Left kidney (tissue), 1 donor: ENCODE measurements at regions not wholly inside any gene's neighbourhood (a gene's known extent, or its start where the extent isn't known, plus 50 kb on each side); places are given as distances from the start of the nearest gene placed in this dataset.

ENCODE experiments used
- DNase-seq: peaks from one replicate; pipeline ENCODE4 v3.0.0-alpha.2; 2013

- no peak for DNase-seq
These were observed 129.8 kb upstream of the CPM start for GRCh38 chr12:69062621-69063237.

- no peak for DNase-seq
These were observed 131.9 kb upstream of the CPM start for GRCh38 chr12:69064734-69065443.

- DNase-seq: no peak
These were observed 132.8 kb upstream of the CPM start for GRCh38 chr12:69065775-69066174.

- no peak for DNase-seq
These were observed 133.8 kb upstream of the CPM start for GRCh38 chr12:69066492-69067373.

- no peak for DNase-seq
These were observed 134.7 kb upstream of the CPM start for GRCh38 chr12:69067713-69068112.

GRCh38 chr12:69068448-69068847 is 135.5 kb upstream of the CPM start:
- DNase-seq: no peak

- no peak for DNase-seq
These were observed 136.5 kb upstream of the CPM start for GRCh38 chr12:69069479-69069878.

GRCh38 chr12:69070319-69071090 is 137.5 kb upstream of the CPM start:
- DNase-seq: peak; percentile 72

- DNase-seq: no peak
These were observed 138.1 kb upstream of the CPM start for GRCh38 chr12:69071091-69071370.

- DNase-seq: no peak
These were observed 140.1 kb upstream of the CPM start for GRCh38 chr12:69073035-69073434.

- DNase-seq: no peak
These were observed 141.8 kb upstream of the CPM start for GRCh38 chr12:69074556-69075349.

- DNase-seq: no peak
These were observed 150.7 kb upstream of the CPM start for GRCh38 chr12:69083689-69084088.

- no peak for DNase-seq
These were observed 151.9 kb upstream of the CPM start for GRCh38 chr12:69084816-69085378.

GRCh38 chr12:69085852-69086251 is 152.9 kb upstream of the CPM start:
- DNase-seq: no peak

GRCh38 chr12:69087986-69088385 is 151.4 kb upstream of the CPSF6 start:
- no peak for DNase-seq

- no peak for DNase-seq
These were observed 148.6 kb upstream of the CPSF6 start for GRCh38 chr12:69090722-69091121.

- DNase-seq: no peak
These were observed 147.8 kb upstream of the CPSF6 start for GRCh38 chr12:69091442-69092017.

- no peak for DNase-seq
These were observed 147.2 kb upstream of the CPSF6 start for GRCh38 chr12:69092137-69092536.

GRCh38 chr12:69094606-69095216 is 144.7 kb upstream of the CPSF6 start:
- no peak for DNase-seq

GRCh38 chr12:69095765-69096477 is 143.4 kb upstream of the CPSF6 start:
- no peak for DNase-seq
